ENCODE measurements at regions not wholly inside any gene's neighbourhood (a gene's known extent, or its start where the extent isn't known, plus 50 kb on each side); places are given as distances from the start of the nearest gene placed in this dataset.

GRCh38 chr5:162703914-162704313, 636.3 kb downstream of the GABRG2 start:
- Histone ChIP-seq H3K27me3 (ENCODE audit: control insufficient read depth, insufficient read depth, low read length) (no peaks in the 10 kb centered on the region), H3K9me3 (ENCODE audit: control insufficient read depth, low read depth, low read length) (no peaks in the 10 kb centered on the region), H3K9ac (ENCODE audit: low read length) (no peak overlapping the region)

GRCh38 chr5:162711244-162711643, 643.7 kb downstream of the GABRG2 start:
- Histone ChIP-seq H3K27ac (ENCODE audit: low read length) (no peak overlapping the region), H3K27me3 (ENCODE audit: control insufficient read depth, insufficient read depth, low read length) (no peaks in the 10 kb centered on the region), H3K4me3 (ENCODE audit: low read length) (no peak overlapping the region), H3K9ac (ENCODE audit: low read length) (no peak overlapping the region), H3K36me3 (ENCODE audit: control insufficient read depth, low read depth, low read length) (no peaks in the 10 kb centered on the region), H3K9me3 (ENCODE audit: control insufficient read depth, low read depth, low read length) (no peaks in the 10 kb centered on the region), H3K4me1 (ENCODE audit: control insufficient read depth, low read depth, low read length) (no peaks in the 10 kb centered on the region)

More at GRCh38 chr5:162703914-162704313, 636.3 kb downstream of the GABRG2 start:
- H3K27ac ChIP-seq (ENCODE audit: low read length): no peak overlapping the region
- no peaks in the 10 kb centered on the region for H3K4me1 ChIP-seq (ENCODE audit: control insufficient read depth, low read depth, low read length)
- H3K4me3 ChIP-seq (ENCODE audit: low read length): no peak overlapping the region
- H3K36me3 ChIP-seq (ENCODE audit: control insufficient read depth, low read depth, low read length): no peaks in the 10 kb centered on the region

DNA sequence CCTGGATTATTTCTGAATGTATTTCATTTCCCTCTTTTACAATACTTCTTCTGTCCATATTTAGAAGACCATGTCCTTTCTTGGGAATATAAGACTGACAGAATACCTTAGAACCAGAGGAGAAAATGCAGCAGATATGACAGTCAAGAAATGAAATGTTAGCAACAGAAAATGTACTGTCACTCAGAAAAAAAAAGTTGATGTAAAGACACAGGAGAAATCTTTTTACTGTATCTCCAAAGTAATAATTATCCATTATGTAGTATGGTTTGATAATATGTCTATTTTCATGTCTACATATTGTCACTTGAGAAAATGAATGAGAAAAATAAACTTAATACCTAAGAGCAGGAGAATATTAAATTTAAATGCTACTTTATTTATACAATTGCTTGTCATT, 652.1 kb downstream of the GABRG2 start:
- Histone ChIP-seq H3K9me3 (ENCODE audit: control insufficient read depth, low read depth, low read length) (peaks cover 10% of the 10 kb centered on the region), H3K4me1 (ENCODE audit: control insufficient read depth, low read depth, low read length) (no peaks in the 10 kb centered on the region), H3K9ac (ENCODE audit: low read length) (no peak overlapping the region), H3K4me3 (ENCODE audit: low read length) (no peak overlapping the region), H3K27ac (ENCODE audit: low read length) (no peak overlapping the region), H3K27me3 (ENCODE audit: control insufficient read depth, insufficient read depth, low read length) (no peaks in the 10 kb centered on the region), H3K36me3 (ENCODE audit: control insufficient read depth, low read depth, low read length) (no peaks in the 10 kb centered on the region)

DNA sequence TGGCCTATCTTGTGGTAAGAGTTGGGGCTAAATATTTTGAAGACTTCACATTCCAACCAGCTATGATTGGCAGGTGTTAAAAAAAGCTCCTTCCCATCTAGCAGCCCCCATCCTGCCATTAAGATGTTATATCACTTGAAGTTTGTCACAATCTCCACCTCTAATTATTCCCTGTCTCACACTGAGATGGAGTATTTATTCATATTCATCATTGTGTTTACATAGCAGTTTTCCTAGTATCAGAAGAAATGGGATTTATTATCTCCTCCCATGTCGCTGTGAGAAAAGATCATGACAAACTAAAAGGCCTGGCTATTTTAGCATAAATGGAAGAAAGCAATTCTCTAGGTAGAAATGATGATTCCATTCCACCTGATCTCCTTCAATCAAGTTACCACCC, 653.6 kb downstream of the GABRG2 start:
- Histone ChIP-seq H3K4me3 (ENCODE audit: low read length) (no peak overlapping the region), H3K27ac (ENCODE audit: low read length) (no peak overlapping the region), H3K36me3 (ENCODE audit: control insufficient read depth, low read depth, low read length) (no peaks in the 10 kb centered on the region), H3K9ac (ENCODE audit: low read length) (no peak overlapping the region), H3K4me1 (ENCODE audit: control insufficient read depth, low read depth, low read length) (no peaks in the 10 kb centered on the region), H3K9me3 (ENCODE audit: control insufficient read depth, low read depth, low read length) (peaks cover 10% of the 10 kb centered on the region), H3K27me3 (ENCODE audit: control insufficient read depth, insufficient read depth, low read length) (no peaks in the 10 kb centered on the region)

DNA sequence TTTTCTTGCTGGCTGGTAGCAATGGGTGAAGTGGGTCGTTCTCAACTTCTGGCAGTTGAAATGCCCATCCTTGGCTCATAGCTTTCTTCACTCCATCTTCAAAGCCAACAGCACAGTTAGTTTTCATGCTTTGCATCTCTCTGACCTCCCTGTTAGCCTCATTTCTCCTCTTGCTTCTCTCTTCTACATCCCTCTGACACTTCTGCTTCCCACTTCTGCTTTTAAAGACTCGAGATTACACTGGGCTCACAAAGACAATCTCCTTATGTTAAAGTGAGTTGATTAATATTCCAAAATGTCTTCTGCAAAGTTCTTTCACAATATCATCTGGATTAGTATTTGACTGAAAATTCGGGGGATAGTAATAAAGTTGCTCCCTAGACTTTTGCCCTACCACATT, 684.8 kb upstream of the CCNG1 start:
- H3K36me3 ChIP-seq (ENCODE audit: control insufficient read depth, low read depth, low read length): no peaks in the 10 kb centered on the region
- H3K4me3 ChIP-seq (ENCODE audit: low read length): no peak overlapping the region
- no peak overlapping the region for H3K27ac ChIP-seq (ENCODE audit: low read length)
- H3K9ac ChIP-seq (ENCODE audit: low read length): no peak overlapping the region
- no peaks in the 10 kb centered on the region for H3K27me3 ChIP-seq (ENCODE audit: control insufficient read depth, insufficient read depth, low read length)
- H3K4me1 ChIP-seq (ENCODE audit: control insufficient read depth, low read depth, low read length): no peaks in the 10 kb centered on the region
- no peaks in the 10 kb centered on the region for H3K9me3 ChIP-seq (ENCODE audit: control insufficient read depth, low read depth, low read length)

DNA sequence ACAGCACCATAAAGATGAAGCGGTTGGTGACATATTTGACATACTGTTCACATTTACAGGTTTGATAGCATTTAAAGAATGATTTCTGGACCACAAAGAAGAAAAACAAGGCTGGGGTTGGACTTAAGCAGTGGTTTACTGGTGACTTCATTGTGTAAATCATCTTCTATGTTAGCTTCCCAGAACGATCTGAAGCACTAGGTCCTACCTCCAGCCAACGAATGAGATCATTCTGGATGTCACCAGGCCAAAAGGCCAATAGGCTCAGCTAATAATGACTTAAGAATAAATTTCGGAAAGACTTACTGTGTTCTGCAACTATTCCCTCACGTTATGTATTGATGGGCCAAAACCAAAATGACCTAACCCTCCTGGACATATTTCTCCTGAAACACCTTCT, 675.3 kb upstream of the CCNG1 start:
- no peaks in the 10 kb centered on the region for H3K4me1 ChIP-seq (ENCODE audit: control insufficient read depth, low read depth, low read length)
- H3K27me3 ChIP-seq (ENCODE audit: control insufficient read depth, insufficient read depth, low read length): no peaks in the 10 kb centered on the region
- H3K4me3 ChIP-seq (ENCODE audit: low read length): no peak overlapping the region
- H3K9me3 ChIP-seq (ENCODE audit: control insufficient read depth, low read depth, low read length): no peaks in the 10 kb centered on the region
- no peaks in the 10 kb centered on the region for H3K36me3 ChIP-seq (ENCODE audit: control insufficient read depth, low read depth, low read length)
- H3K9ac ChIP-seq (ENCODE audit: low read length): no peak overlapping the region
- no peak overlapping the region for H3K27ac ChIP-seq (ENCODE audit: low read length)

DNA sequence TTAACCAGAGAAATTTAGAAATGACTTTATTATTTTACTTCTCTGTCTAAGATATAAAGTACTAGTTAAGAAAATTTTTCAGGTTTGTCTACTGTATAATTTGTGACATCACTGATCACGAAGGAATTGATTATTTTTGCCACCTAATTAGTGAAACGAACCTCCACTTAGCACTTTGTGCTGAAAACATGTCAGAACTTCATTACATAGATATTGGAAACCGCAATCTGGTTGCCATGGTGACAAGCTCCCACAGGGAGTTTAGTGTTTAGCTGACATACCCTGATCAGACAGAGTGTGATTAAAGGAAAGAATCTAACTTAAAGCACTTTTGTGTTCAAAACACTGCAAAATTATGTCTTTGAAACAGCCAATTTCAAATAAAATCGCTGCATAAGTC, 668.4 kb upstream of the CCNG1 start:
- Histone ChIP-seq H3K9ac (ENCODE audit: low read length) (no peak overlapping the region), H3K9me3 (ENCODE audit: control insufficient read depth, low read depth, low read length) (no peaks in the 10 kb centered on the region), H3K27ac (ENCODE audit: low read length) (no peak overlapping the region), H3K36me3 (ENCODE audit: control insufficient read depth, low read depth, low read length) (no peaks in the 10 kb centered on the region), H3K27me3 (ENCODE audit: control insufficient read depth, insufficient read depth, low read length) (no peaks in the 10 kb centered on the region), H3K4me3 (ENCODE audit: low read length) (no peak overlapping the region), H3K4me1 (ENCODE audit: control insufficient read depth, low read depth, low read length) (no peaks in the 10 kb centered on the region)

GRCh38 chr5:162785673-162786072, 651.7 kb upstream of the CCNG1 start:
- Histone ChIP-seq H3K4me1 (ENCODE audit: control insufficient read depth, low read depth, low read length) (no peaks in the 10 kb centered on the region), H3K27me3 (ENCODE audit: control insufficient read depth, insufficient read depth, low read length) (no peaks in the 10 kb centered on the region)

DNA sequence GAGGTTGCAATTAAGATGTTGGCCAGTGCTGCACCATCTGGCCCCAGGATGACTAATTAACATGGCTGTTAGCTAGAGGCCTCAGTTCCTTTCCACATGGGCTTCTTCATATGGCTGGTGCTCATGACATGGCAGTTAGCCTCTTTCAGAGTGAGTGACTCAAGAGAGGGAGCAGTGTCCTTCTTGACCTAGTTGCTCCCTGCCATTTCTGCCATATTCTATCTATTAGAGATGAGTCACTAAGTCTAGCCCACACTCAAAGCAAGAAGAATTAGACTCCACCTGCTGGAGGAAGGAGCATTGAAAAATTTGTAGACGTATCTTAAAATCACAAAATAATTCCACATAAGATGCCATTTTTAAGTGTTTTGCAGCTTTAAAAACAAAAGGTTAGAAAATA, 651.2 kb upstream of the CCNG1 start:
- Histone ChIP-seq H3K4me3 (ENCODE audit: low read length) (no peak overlapping the region), H3K27ac (ENCODE audit: low read length) (no peak overlapping the region), H3K27me3 (ENCODE audit: control insufficient read depth, insufficient read depth, low read length) (no peaks in the 10 kb centered on the region), H3K36me3 (ENCODE audit: control insufficient read depth, low read depth, low read length) (no peaks in the 10 kb centered on the region), H3K9me3 (ENCODE audit: control insufficient read depth, low read depth, low read length) (no peaks in the 10 kb centered on the region), H3K9ac (ENCODE audit: low read length) (no peak overlapping the region), H3K4me1 (ENCODE audit: control insufficient read depth, low read depth, low read length) (no peaks in the 10 kb centered on the region)

More at GRCh38 chr5:162785673-162786072, 651.7 kb upstream of the CCNG1 start:
- H3K4me3 ChIP-seq (ENCODE audit: low read length): no peak overlapping the region
- no peak overlapping the region for H3K9ac ChIP-seq (ENCODE audit: low read length)
- H3K9me3 ChIP-seq (ENCODE audit: control insufficient read depth, low read depth, low read length): no peaks in the 10 kb centered on the region
- no peaks in the 10 kb centered on the region for H3K36me3 ChIP-seq (ENCODE audit: control insufficient read depth, low read depth, low read length)
- no peak overlapping the region for H3K27ac ChIP-seq (ENCODE audit: low read length)

DNA sequence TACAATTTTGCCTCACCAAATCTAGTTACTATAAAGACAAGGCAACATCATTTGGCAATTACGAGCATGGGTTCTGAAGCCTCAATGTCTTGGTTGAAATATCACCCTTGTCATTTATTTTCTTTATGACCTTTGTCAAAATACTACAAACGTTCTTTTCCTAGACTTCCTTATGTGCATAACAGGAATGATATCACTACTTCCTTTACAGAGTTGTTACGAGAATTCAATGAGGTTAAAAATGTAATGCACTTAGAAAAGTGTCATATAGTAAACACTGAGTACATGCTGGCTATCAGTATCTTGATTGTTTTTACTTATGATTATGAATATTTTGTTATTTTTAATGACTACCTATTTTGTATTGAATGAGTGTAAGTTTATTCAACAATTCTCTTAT, 640.9 kb upstream of the CCNG1 start:
- no peak overlapping the region for H3K27ac ChIP-seq (ENCODE audit: low read length)
- H3K4me3 ChIP-seq (ENCODE audit: low read length): no peak overlapping the region
- no peaks in the 10 kb centered on the region for H3K9me3 ChIP-seq (ENCODE audit: control insufficient read depth, low read depth, low read length)
- no peak overlapping the region for H3K9ac ChIP-seq (ENCODE audit: low read length)
- H3K4me1 ChIP-seq (ENCODE audit: control insufficient read depth, low read depth, low read length): peaks cover 6% of the 10 kb centered on the region
- no peaks in the 10 kb centered on the region for H3K36me3 ChIP-seq (ENCODE audit: control insufficient read depth, low read depth, low read length)
- H3K27me3 ChIP-seq (ENCODE audit: control insufficient read depth, insufficient read depth, low read length): no peaks in the 10 kb centered on the region

DNA sequence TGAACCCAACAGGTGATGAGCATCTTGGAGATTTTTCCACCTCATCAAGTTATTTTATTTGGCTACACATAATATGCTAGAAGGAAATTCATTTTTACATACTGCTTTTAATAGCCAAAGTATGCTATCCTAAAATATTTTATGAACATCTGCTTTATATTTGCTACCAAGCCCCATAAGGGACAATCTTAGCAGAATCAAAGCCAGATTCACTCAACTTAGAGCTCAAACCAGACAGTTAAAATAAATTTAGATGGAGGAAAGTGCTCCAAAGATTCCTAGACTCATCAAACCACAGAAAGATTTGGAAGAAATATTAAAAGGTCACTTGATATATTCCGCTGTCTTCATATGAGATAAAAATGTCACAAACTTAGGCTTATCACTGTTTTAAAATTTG, 637.1 kb upstream of the CCNG1 start:
- Histone ChIP-seq H3K27me3 (ENCODE audit: control insufficient read depth, insufficient read depth, low read length) (no peaks in the 10 kb centered on the region), H3K27ac (ENCODE audit: low read length) (no peak overlapping the region), H3K4me1 (ENCODE audit: control insufficient read depth, low read depth, low read length) (peaks cover 6% of the 10 kb centered on the region), H3K9ac (ENCODE audit: low read length) (no peak overlapping the region), H3K36me3 (ENCODE audit: control insufficient read depth, low read depth, low read length) (no peaks in the 10 kb centered on the region), H3K4me3 (ENCODE audit: low read length) (no peak overlapping the region), H3K9me3 (ENCODE audit: control insufficient read depth, low read depth, low read length) (no peaks in the 10 kb centered on the region)

DNA sequence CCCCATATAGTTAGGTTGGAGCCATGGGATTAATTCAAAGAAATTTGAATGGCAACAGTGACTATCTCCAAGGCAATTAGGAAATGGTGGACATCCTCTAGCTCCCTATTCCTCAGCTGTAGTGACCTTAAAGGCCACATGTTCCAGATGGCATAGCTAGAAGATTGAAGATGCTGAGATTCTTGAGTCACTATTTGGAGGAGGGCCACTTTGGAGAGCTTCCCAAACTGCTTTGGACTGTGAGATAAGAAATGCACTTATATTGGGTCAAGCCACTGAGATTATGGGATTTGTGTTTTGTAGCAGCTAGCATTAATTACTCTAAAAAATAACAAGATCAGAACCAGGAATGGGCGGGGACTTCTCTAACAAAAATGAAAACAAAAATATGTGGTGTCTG, 636.2 kb upstream of the CCNG1 start:
- Histone ChIP-seq H3K9me3 (ENCODE audit: control insufficient read depth, low read depth, low read length) (no peaks in the 10 kb centered on the region), H3K4me3 (ENCODE audit: low read length) (no peak overlapping the region), H3K27ac (ENCODE audit: low read length) (no peak overlapping the region), H3K9ac (ENCODE audit: low read length) (no peak overlapping the region), H3K36me3 (ENCODE audit: control insufficient read depth, low read depth, low read length) (no peaks in the 10 kb centered on the region), H3K4me1 (ENCODE audit: control insufficient read depth, low read depth, low read length) (no peaks in the 10 kb centered on the region), H3K27me3 (ENCODE audit: control insufficient read depth, insufficient read depth, low read length) (no peaks in the 10 kb centered on the region)

Measured in iPS-18a (cell line).